H1 (cell line): ENCODE measurements at regions not wholly inside any gene's neighbourhood (a gene's known extent, or its start where the extent isn't known, plus 50 kb on each side); places are given as distances from the start of the nearest gene placed in this dataset.

Experiments used
- CTCF ChIA-PET: fragments of 300-600 bp; sonication (Branson Sonifier 250); formaldehyde crosslinking; loops from one replicate; lab custom pipeline; 2021; ENCODE audit not compliant: partially characterized antibody; lab: Charles Lee
- POLR2A ChIA-PET: fragments of 300-600 bp; sonication (Branson Sonifier 250); formaldehyde crosslinking; loops from one replicate; lab custom pipeline; 2021; ENCODE audit warnings: inconsistent platforms; ENCODE audit not compliant: partially characterized antibody; lab: Charles Lee
- DNase-seq, 2 experiments: peaks; one replicate each; pipeline versions ENCODE4 v3.0.0 to v3.0.0-alpha.2; 2010 to 2022; ENCODE audit warnings: low spot score in 2 of 2, low read depth in 1 of 2, mixed read lengths in 1 of 2
- FAIRE-seq: peaks from 2 replicates; lab custom pipeline; 2011; peaks lifted over from hg19 to GRCh38; lab: Jason Lieb, UNC
- H2AFZ ChIP-seq: 2 replicates; pipeline ENCODE4 v1.8.1; 2012; ENCODE audit warnings: low read length, inconsistent platforms
- H2AK5ac ChIP-seq: 2 replicates; pipeline ENCODE4 v1.6.1; 2013; ENCODE audit warnings: low read depth, low read length
- H2BK120ac ChIP-seq: replicated peaks from 2 replicates; pipeline ENCODE3; 2013; ENCODE audit warnings: low read depth, low read length, inconsistent platforms
- H2BK12ac ChIP-seq: 2 replicates; pipeline ENCODE4 v1.6.1; 2013; ENCODE audit warnings: low read depth, low read length
- H2BK15ac ChIP-seq: 2 replicates; pipeline ENCODE4 v1.6.1; 2013; ENCODE audit warnings: low read length
- H2BK20ac ChIP-seq: 2 replicates; pipeline ENCODE4 v1.6.1; 2013; ENCODE audit warnings: low read length
- H2BK5ac ChIP-seq: 2 replicates; pipeline ENCODE4 v1.6.1; 2013; ENCODE audit warnings: low read depth, low read length
- H3K14ac ChIP-seq: 2 replicates; pipeline ENCODE4 v1.6.1; 2013; ENCODE audit warnings: inconsistent platforms; ENCODE audit not compliant: insufficient read length
- H3K18ac ChIP-seq: 2 replicates; pipeline ENCODE4 v1.6.1; 2013; ENCODE audit warnings: low read length; ENCODE audit errors: extremely low read depth
- H3K23ac ChIP-seq: 2 replicates; pipeline ENCODE4 v1.6.1; 2013; ENCODE audit warnings: inconsistent platforms; ENCODE audit not compliant: insufficient read length
- H3K23me2 ChIP-seq: 2 replicates; pipeline ENCODE4 v1.6.1; 2013; ENCODE audit warnings: low read depth, low read length
- H3K27ac ChIP-seq: 2 replicates; pipeline ENCODE4 v1.6.1; 2011; ENCODE audit warnings: low read depth, low read length, inconsistent platforms
- H3K27me3 ChIP-seq, 4 experiments: replicated peaks in 1 of 4; 1 replicate in 1 of 4; 2 replicates in 3 of 4; pipeline versions ENCODE4 v1.6.1 to v1.8.1; 2011 to 2013; ENCODE audit warnings: low read length in 3 of 4, mild to moderate bottlenecking in 3 of 4, inconsistent platforms in 2 of 4, mixed read lengths in 2 of 4, moderate library complexity in 1 of 4; ENCODE audit not compliant: control insufficient read depth in 3 of 4, insufficient read depth in 3 of 4; ENCODE audit errors: extremely low read depth in 1 of 4
- H3K36me3 ChIP-seq, 4 experiments: 2 replicates each; pipeline versions ENCODE4 v1.6.1 to v1.8.1; 2011 to 2013; ENCODE audit warnings: mild to moderate bottlenecking in 4 of 4, low read length in 3 of 4, moderate library complexity in 2 of 4, control low read depth in 1 of 4, inconsistent platforms in 1 of 4; ENCODE audit not compliant: insufficient read depth in 4 of 4, control insufficient read depth in 2 of 4
- H3K4ac ChIP-seq: replicated peaks from 2 replicates; pipeline ENCODE3; 2013; ENCODE audit warnings: low read length, low read depth, mixed read lengths, inconsistent platforms; ENCODE audit not compliant: insufficient read length
- H3K4me1 ChIP-seq, 4 experiments: replicated peaks in 1 of 4; 1 replicate in 1 of 4; 2 replicates in 3 of 4; pipeline versions ENCODE4 v1.6.1 to v1.8.1; 2011 to 2013; ENCODE audit warnings: low read length in 3 of 4, inconsistent platforms in 2 of 4, mixed read lengths in 1 of 4; ENCODE audit not compliant: insufficient read depth in 4 of 4, control insufficient read depth in 3 of 4
- H3K4me2 ChIP-seq, 2 experiments: 2 replicates each; pipeline versions ENCODE4 v1.6.1 to v1.8.1; 2011 to 2013; ENCODE audit warnings: low read depth in 2 of 2, low read length in 2 of 2, control low read depth in 1 of 2, inconsistent platforms in 1 of 2, mild to moderate bottlenecking in 1 of 2; ENCODE audit not compliant: insufficient read depth in 1 of 2
- H3K4me3 ChIP-seq, 4 experiments: fragments of 200-600, 300-600 bp in 1 of 4; sonication (generic), shearing (Covaris generic), sonication (Bioruptor Twin) in 1 of 4; 2 replicates each; pipeline versions ENCODE4 v1.5.1 to v1.8.1; 2011 to 2016; ENCODE audit warnings: low read length in 4 of 4, low read depth in 3 of 4, control low read depth in 2 of 4, inconsistent platforms in 2 of 4, mild to moderate bottlenecking in 2 of 4, mixed read lengths in 1 of 4, moderate library complexity in 1 of 4; ENCODE audit not compliant: insufficient read depth in 2 of 4; ENCODE audit errors: extremely low read depth in 1 of 4
- H3K56ac ChIP-seq: replicated peaks from 2 replicates; pipeline ENCODE3; 2013; ENCODE audit warnings: low read depth, mild to moderate bottlenecking, mixed read lengths, low read length, inconsistent platforms; ENCODE audit not compliant: insufficient read length
- H3K79me1 ChIP-seq: 2 replicates; pipeline ENCODE4 v1.6.1; 2013; ENCODE audit warnings: low read depth, low read length, control low read depth
- H3K79me2 ChIP-seq, 2 experiments: 2 replicates each; pipeline versions ENCODE4 v1.6.1 to v1.8.1; 2012 to 2013; ENCODE audit warnings: low read length in 2 of 2, mild to moderate bottlenecking in 2 of 2, inconsistent platforms in 1 of 2; ENCODE audit not compliant: insufficient read depth in 2 of 2, control insufficient read depth in 1 of 2
- H3K9ac ChIP-seq, 4 experiments: replicated peaks in 1 of 4; 1 replicate in 1 of 4; 2 replicates in 3 of 4; pipeline versions ENCODE4 v1.6.1 to v1.8.1; 2011 to 2013; ENCODE audit warnings: low read depth in 3 of 4, low read length in 3 of 4, control low read depth in 2 of 4, mild to moderate bottlenecking in 2 of 4, moderate library complexity in 2 of 4, inconsistent platforms in 1 of 4; ENCODE audit errors: extremely low read depth in 1 of 4
- H3K9me3 ChIP-seq, 2 experiments: 2 replicates each; pipeline versions ENCODE4 v1.6.1 to v1.8.1; 2012 to 2013; ENCODE audit warnings: mild to moderate bottlenecking in 2 of 2, moderate library complexity in 2 of 2, control low read depth in 1 of 2, inconsistent platforms in 1 of 2, low read depth in 1 of 2, low read length in 1 of 2, mixed read lengths in 1 of 2; ENCODE audit not compliant: insufficient read depth in 2 of 2
- H4K20me1 ChIP-seq, 2 experiments: replicated peaks in 1 of 2; 2 replicates each; pipeline versions ENCODE3 to v1.8.1; 2011 to 2013; ENCODE audit warnings: inconsistent platforms in 2 of 2, low read length in 2 of 2, mild to moderate bottlenecking in 1 of 2; ENCODE audit not compliant: insufficient read depth in 2 of 2, control insufficient read depth in 1 of 2
- H4K5ac ChIP-seq: 2 replicates; pipeline ENCODE4 v1.6.1; 2013; ENCODE audit warnings: low read length, low read depth, mixed read lengths, inconsistent platforms; ENCODE audit not compliant: insufficient read length
- H4K8ac ChIP-seq: 2 replicates; pipeline ENCODE4 v1.8.0; 2013; ENCODE audit warnings: mild to moderate bottlenecking, moderate library complexity, low read length, inconsistent platforms; ENCODE audit not compliant: insufficient read depth; ENCODE audit errors: extremely low read depth
- H4K91ac ChIP-seq: replicated peaks from 2 replicates; pipeline ENCODE3; 2013; ENCODE audit warnings: low read length, mixed read lengths, inconsistent platforms; ENCODE audit not compliant: insufficient read length
- CREB1 ChIP-seq: IDR thresholded peaks from 2 replicates; pipeline ENCODE4 v1.6.1; 2012; ENCODE audit warnings: inconsistent platforms
- GABPA ChIP-seq: IDR thresholded peaks from 2 replicates; pipeline ENCODE4 v1.6.1; 2011; ENCODE audit warnings: mild to moderate bottlenecking, low read length, moderate library complexity, borderline replicate concordance; ENCODE audit not compliant: insufficient read depth
- JUND ChIP-seq: IDR thresholded peaks from 2 replicates; pipeline ENCODE4 v1.6.1; 2011; ENCODE audit warnings: mild to moderate bottlenecking, improper control_type of control experiment, low read length
- WGBS, 2 experiments: shearing (Covaris generic) in 1 of 2; methylation state at CpG; one replicate each; pipeline versions ENCODE4 v1.1.6 to v1.1.7; 2013 to 2015; ENCODE audit warnings: low lambda C conversion rate in 2 of 2, mixed read lengths in 2 of 2, inconsistent platforms in 1 of 2, low coverage in 1 of 2, missing lambda C conversion rate in 1 of 2; ENCODE audit not compliant: insufficient replicate concordance in 2 of 2, insufficient coverage in 1 of 2, insufficient read length in 1 of 2; ENCODE audit errors: extremely low coverage in 1 of 2, missing lambda C conversion rate in 1 of 2; 5-methylcytosine and 5-hydroxymethylcytosine counted together
- TF ChIP-seq, protein P1 (sequence below): IDR thresholded peaks from 2 replicates; pipeline ENCODE4 v1.6.1; 2012; ENCODE audit warnings: inconsistent platforms

DNA sequence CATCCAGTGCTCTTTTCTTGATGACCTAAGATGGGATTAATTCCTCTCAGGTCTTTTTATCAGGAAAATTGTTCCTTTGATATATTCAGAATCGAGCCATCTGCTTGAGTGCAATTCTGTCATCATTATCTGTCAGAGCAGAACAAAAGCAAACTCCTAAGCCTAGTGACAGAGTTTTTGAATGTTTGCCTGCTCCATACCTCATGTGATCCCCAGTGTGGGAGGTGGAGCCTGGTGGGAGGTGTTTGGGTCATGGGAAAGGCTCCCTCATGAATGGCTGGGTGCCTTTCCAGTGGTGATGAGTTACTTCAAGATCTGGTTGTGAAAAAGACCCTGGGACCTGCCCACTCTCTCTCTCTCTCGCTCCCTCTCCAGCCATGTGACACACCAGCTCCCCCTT is 628.2 kb downstream of the CDH11 start:
- no peak overlapping the region for H3K14ac ChIP-seq
- H4K8ac ChIP-seq: no peak overlapping the region
- H3K23ac ChIP-seq: no peak overlapping the region
- FAIRE-seq (no peak), DNase-seq (no peak)
- no peaks in the 10 kb centered on the region for H3K79me2 ChIP-seq
- H3K18ac ChIP-seq: no peak overlapping the region
- no peak overlapping the region for H2AK5ac ChIP-seq
- no peak overlapping the region for H4K5ac ChIP-seq
- H3K4me2 ChIP-seq: no peak overlapping the region
- ChIA-PET CTCF (interaction anchor here (1.1 kb wide), 1 partner anchor 14 kb away, joined by 3 read pairs; no protein-coding TSS in a partner anchor), POLR2A (no interaction called here)
- H2BK20ac ChIP-seq: no peak overlapping the region
- H4K91ac ChIP-seq: no peak overlapping the region
- no peak overlapping the region for H2BK120ac ChIP-seq
- no peak overlapping the region for H3K4ac ChIP-seq
- H3K4me1 ChIP-seq: no peaks in the 10 kb centered on the region
- no peak overlapping the region for H2AFZ ChIP-seq
- TF ChIP-seq CREB1 (no peak), GABPA (no peak), JUND (no peak)
- TF ChIP-seq, protein P1, sequence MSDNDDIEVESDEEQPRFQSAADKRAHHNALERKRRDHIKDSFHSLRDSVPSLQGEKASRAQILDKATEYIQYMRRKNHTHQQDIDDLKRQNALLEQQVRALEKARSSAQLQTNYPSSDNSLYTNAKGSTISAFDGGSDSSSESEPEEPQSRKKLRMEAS: no peak
- H2BK15ac ChIP-seq: no peak overlapping the region
- 68% methylated on average over 2 of the region's 2 CpGs; no CpG with 5 or more reads in 1 of the 2 experiments for WGBS, 2 experiments
- no peaks in the 10 kb centered on the region for H3K27me3 ChIP-seq
- H3K36me3 ChIP-seq: no peaks in the 10 kb centered on the region
- H2BK12ac ChIP-seq: no peak overlapping the region
- no peak overlapping the region for H3K9ac ChIP-seq
- H3K56ac ChIP-seq: no peak overlapping the region
- H3K79me1 ChIP-seq: no peaks in the 10 kb centered on the region
- no peak overlapping the region for H3K27ac ChIP-seq
- no peak overlapping the region for H2BK5ac ChIP-seq
- H3K4me3 ChIP-seq: no peak overlapping the region
- no peaks in the 10 kb centered on the region for H3K9me3 ChIP-seq
- no peaks in the 10 kb centered on the region for H4K20me1 ChIP-seq
- no peaks in the 10 kb centered on the region for H3K23me2 ChIP-seq
